ENCODE measurements at regions not wholly inside any gene's neighbourhood (a gene's known extent, or its start where the extent isn't known, plus 50 kb on each side); places are given as distances from the start of the nearest gene placed in this dataset.

- peak; percentile 22 for DNase-seq
Measured at GRCh38 chr16:87246269-87247065, 70.7 kb downstream of the C16orf95 start.

- no peak for DNase-seq
Measured at GRCh38 chr16:87248714-87249113, 68.5 kb downstream of the C16orf95 start.

GRCh38 chr16:87249425-87249824, 67.8 kb downstream of the C16orf95 start:
- no peak for DNase-seq

GRCh38 chr16:87250431-87250960, 66.7 kb downstream of the C16orf95 start:
- DNase-seq, result no peak

- no peak for DNase-seq
Measured at GRCh38 chr16:87252269-87252970, 64.8 kb downstream of the C16orf95 start.
